G401.6 (cell line): ENCODE measurements at regions not wholly inside any gene's neighbourhood (a gene's known extent, or its start where the extent isn't known, plus 50 kb on each side); places are given as distances from the start of the nearest gene placed in this dataset.

ENCODE experiments used
- FAIRE-seq: peaks from 2 replicates; lab custom pipeline; 2012; peaks lifted over from hg19 to GRCh38; lab: Jason Lieb, UNC

DNA sequence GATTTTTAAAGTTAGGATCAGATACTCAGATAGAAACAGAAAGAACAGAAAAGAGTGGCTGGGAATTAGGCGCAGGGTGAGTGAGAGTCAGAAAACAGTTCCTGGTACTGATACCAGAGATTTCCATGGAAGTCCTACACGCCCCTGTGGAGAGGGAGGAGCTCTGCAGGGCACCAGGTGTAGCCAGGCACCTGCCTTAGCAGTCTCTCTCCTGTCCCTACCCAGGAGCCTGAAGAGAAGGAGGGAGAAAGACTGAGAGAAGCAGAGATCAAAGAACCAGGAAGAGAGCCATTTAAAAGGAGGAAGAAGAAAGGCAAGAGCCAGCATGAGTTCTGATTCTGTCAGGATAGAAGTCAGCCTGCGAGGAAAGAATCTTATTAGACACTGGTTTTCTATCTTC, 65.0 kb downstream of the CBLN1 start:
- no peak for FAIRE-seq

GRCh38 chr16:49213594-49213993, 68.0 kb downstream of the CBLN1 start:
- FAIRE-seq = no peak

DNA sequence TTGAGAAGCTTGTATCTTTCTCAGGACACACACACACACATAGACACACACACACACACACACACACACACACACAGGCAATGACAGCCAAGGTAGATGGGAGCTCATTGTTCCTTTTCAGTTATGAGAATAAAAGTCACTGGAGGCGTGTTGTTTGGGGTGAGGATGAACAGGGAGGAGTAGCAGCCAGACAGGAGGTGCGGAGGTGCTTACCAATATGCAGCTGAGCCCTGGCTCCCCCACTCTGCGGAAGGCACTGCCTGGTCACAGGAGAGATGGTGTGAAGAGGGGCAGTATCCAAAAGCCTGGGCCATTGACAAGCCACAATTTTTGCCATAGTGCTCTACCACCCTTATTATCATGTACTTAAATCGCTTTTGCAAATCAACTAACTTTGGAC, 77.4 kb downstream of the CBLN1 start:
- no peak for FAIRE-seq

GRCh38 chr16:49203361-49203760, 78.3 kb downstream of the CBLN1 start:
- no peak for FAIRE-seq

GRCh38 chr16:49201118-49201517, 80.5 kb downstream of the CBLN1 start:
- FAIRE-seq = no peak

DNA sequence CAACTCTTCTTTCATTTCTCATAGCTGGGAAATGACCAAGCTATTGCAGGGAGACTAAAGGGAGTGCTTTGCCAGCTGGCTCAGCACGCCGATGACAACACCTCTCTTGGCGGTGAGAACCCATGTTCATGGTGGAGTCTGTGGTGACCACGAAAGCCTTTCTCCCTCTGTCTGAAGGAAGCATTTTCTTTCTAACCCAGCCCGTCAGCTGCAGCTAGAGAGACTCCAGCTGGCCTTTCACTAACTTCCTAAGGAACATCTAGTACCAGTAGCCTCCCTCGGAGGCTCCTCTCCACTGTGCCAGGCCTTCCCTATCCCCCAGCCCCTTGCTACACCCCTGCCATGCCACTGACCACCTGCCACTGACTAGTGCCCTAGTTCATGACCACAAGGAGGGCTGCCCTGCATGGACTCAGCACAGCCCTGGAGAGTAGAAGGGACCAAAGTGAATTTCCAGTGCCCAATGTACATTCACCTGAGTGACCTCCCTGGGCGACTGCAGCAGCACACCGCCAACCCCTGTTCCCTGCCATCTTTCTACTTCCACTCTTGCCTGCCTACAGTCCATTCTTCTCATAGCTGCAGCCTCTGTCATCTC, 81.3 kb downstream of the CBLN1 start:
- no peak for FAIRE-seq

GRCh38 chr16:49195237-49195548, 86.4 kb downstream of the CBLN1 start:
- no peak for FAIRE-seq

DNA sequence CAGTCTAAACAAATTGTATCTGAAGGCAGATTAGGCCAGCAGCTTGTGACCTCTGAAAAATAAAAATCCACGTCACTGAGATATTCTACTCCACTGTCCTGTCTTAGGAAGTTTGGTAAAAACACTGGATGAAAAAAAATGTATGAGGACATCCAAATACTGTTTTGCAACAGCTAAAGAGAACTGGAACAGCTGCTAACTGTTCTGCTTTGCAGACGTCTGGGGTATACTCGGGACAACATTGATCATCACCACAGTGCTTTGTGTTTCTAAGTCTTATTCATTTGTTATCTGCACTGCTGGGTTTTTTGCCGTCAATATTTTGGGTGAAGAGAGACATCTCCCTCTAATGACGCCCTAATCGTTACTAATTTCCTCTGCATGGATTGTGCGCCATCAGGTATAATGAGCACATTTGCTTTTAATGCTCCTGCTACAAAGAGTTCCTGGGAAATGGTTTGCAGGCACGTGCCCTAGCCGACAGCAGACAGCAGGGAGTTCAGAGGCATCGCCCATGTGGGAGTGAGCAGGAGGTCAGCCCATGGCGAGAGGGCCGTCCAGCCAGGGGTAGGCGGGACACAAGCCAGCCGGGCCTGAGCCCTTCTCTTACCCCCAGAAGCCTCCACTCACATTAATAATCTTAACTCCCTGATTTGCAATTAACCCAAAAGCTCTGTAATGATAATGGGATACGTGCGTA, 87.0 kb downstream of the CBLN1 start:
- FAIRE-seq = no peak

DNA sequence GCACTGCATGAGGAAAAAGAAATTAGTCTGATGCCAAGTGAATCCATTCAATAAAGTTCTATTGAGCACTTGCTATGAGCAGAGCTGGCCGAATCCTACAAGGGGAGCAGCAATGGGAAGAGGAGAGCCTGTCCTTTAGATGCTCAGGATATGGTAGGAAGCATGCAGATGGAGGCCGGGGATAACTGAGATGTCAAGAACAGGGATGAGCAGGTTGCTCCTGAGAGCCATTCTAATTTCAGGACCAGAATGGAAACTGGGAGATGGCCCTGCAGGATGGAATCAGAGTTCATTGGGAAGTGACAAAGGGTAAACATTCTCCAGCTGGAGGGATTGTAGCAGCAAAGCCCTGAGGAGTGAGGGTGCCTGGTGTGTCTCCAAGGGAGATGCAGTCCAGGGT, 88.0 kb downstream of the CBLN1 start:
- no peak for FAIRE-seq

DNA sequence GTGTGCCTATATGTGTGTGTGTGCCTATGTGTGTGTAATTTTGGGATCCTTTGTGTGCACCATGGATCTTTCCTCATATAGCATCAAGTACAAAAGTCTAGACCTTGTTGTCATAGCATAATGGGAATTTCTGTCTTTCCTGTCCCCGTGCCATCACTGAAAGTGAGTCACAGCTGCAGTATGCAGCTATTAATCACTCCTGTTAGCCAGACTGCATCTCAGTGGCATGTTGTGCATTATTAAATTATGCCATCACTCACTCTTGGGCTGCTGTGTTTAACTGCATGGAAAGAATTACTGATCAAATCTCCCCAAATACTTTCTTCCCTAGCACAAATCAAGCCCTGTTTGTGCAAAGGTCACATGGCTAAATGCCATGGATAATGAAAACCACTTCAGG, 92.4 kb downstream of the CBLN1 start:
- no peak for FAIRE-seq

GRCh38 chr16:49183911-49184310, 97.7 kb downstream of the CBLN1 start:
- FAIRE-seq = no peak

DNA sequence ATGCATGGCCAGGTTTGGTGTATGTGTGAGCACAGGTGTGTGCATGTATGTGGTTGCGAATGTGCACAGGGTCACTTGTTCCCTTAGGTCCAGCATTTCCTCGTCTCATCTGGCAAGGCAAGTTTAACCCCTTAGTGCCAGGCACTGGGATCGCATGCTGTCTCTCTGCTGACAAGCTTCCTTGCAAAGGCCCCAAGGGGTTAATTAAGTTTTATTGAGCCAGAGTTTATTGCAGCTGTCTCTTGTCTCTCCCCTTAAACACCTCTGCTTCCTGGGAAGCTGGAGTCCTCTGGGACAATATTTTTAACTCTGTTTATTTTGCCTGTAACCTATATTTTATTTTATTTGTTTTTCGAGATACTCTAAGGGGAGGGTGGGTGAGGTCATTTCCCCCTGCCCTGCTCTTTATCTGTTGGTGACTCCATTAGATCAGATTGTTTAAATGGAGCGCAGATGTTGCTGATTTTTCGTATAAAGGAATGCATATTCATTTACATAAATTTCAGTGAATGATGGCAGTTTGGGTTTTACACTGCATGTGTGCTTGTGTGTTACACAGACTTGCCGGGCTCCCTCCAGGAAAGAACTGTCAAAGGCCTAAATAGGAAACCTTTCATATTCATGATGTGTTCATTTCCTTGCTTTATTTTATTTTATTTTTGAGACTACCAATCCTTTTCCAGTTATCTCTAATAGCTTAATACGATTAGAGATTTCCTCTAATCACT, 99.7 kb downstream of the CBLN1 start:
- FAIRE-seq = no peak

DNA sequence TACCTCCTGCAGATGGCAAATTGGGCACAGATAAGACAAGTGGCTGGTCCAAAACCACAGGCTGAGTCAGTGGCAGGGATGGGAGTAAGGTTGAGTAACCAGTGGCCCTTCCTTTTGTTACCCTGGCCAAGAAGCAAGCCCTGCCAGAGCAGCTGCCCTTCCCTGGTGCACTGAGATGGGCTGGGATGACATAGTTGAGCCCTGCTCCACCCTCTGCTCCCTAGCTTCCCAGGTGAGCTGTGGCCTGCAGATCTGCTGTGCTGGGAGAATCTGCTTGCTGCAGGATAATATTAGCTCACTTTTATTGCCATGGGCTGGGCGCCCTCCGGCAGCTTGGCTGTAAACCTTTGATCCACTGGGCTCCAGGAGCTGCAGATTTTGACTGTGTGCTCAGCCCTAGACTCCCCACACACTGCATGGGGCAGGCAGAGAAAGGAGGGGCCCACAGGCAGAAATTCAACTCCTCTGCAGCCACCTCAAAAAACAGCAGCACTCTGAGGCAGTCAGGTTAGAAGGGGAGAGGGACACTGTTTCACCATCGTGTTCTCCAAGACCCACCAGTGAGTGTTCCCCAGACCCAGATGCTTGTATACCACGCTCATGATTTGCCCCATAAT, 101.8 kb downstream of the CBLN1 start:
- FAIRE-seq = no peak

DNA sequence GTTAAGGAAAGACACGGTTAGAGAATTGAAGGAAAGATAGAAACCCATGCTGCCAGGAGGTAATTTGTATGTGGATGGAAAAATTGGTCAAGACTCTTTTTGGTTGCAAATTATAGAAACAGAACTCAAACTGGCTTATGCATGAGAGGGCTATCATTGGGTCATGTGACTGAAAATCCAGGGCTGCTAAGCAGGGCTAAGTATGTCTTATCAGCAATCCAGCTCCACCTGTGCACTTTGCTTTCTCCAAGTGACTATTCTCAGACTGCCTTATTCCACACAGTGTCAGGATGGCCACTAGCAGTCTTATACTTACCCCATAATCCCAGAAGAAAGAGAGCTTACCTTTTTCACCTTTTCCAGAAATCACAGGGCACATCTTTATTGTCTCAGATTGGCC, 113.5 kb downstream of the CBLN1 start:
- no peak for FAIRE-seq

- FAIRE-seq = no peak
Observed at GRCh38 chr16:49165025-49165424, 116.6 kb downstream of the CBLN1 start.

DNA sequence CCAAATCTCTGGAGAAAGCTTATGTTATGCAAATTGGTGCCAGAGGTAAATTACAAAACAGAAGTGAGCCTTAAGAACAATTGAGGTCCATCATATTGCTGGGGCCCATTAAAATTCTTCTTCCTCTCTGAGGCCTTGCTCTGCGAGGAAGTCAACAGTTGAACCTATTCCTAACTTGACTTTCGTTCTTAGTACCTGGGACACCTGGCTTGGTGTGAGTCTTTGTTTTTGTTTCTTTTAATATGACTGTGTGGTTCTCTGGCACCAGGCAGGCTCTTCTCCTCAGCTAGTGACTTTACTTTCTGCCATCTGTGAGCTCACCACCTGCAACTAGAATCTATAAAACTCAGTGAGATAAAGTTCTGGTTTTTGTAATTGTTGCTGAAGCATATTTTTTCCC, 120.4 kb downstream of the CBLN1 start:
- no peak for FAIRE-seq

DNA sequence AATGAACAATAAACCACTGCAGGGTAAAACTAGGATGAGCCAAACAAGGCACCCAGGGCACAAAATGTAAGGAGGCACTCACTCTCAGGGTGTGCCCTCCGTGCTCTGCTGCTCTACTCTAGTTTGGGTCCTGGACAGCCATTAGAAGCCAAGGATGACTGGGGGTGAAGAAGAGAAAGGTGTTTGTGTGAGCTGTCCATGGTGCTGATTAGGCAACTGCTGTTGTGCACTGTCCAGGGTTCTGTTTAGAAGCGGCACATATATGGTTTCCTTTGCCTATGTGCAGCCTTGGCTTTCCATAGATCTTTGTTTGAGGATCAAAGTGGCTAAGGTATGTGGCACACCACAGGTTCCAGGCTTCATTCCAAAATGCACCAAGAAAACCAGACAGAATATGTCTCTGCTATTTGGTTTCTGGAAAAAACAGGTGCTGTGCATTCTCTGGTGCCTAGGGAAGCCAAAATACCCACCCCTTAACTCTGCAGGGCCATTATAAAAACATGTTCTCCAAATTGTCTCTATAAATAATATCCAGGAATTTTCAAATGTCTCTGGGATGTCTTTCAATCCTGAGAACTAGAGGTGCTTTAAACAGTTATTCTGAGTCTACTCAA, 123.5 kb downstream of the CBLN1 start:
- FAIRE-seq = no peak

DNA sequence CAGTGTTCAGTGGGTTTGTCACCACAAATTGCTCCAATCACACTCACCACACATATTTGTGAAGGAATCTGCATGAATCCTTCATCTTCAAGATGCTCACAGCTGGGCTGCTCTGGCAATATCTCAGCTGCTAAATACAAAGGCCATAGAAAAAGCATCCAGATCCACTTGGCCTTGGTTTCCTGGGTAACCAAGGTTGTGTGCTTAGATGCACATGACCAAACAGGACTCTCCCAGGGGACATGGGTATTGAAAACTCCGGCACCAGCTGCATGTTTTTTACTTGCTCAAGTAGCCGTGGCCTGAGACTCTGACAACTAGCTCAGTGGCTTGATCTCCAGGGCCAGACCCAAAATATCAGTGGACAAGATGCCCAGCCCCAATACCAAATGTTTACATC, 131.3 kb downstream of the CBLN1 start:
- FAIRE-seq = no peak

- FAIRE-seq = no peak
Observed at GRCh38 chr16:49148410-49148809, 133.2 kb downstream of the CBLN1 start.

- FAIRE-seq = no peak
Observed at GRCh38 chr16:49140618-49141017, 141.0 kb downstream of the CBLN1 start.

DNA sequence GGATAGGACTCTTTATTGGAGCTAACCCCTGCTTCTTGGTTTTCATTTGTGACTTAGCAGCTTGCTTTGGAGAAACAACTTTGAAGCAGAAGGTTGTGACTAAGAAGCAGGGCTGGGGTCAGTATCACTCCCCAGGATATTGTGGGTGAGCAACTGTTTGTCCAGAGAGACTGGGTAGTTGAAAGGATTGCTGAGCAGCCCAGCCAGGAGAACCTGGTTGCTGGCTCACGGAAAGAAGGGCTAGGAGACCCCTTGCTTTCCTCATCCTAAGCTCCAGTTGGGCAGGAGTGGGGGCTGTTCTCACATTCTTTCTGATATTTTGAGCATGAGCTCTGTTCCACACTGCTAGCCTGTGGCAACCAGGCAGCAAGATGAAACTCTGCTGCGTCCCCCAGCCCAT, 151.2 kb downstream of the CBLN1 start:
- FAIRE-seq = no peak

DNA sequence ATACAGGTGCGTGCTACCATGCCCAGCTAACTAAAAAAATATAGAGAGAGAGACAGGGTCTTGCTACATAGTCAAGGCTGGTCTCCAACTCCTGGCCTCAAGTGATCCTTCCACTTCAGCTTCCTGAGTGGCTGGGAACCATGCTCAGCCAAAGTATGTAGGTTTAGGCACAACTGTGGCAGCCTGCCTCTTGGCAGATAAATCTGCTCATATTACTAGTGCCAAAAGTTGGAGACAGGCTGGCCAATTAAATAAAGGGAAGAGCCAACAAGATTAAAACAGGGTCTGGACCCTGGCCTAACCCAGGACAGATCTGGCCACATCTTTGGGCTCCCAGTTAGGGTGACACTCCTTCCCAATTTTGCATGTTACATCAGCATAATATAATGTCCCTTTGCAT, 151.7 kb downstream of the CBLN1 start:
- no peak for FAIRE-seq

- no peak for FAIRE-seq
Observed at GRCh38 chr16:49128740-49129139, 152.9 kb downstream of the CBLN1 start.
